DND-41 (cell line): ENCODE measurements at regions not wholly inside any gene's neighbourhood (a gene's known extent, or its start where the extent isn't known, plus 50 kb on each side); places are given as distances from the start of the nearest gene placed in this dataset.

Source experiments
- EZH2 ChIP-seq: IDR thresholded peaks from 3 replicates; pipeline ENCODE4 v1.6.1; 2012; ENCODE audit warnings: borderline replicate concordance, low read depth, mild to moderate bottlenecking, moderate library complexity, low read length, inconsistent platforms; ENCODE audit not compliant: severe bottlenecking
- TF ChIP-seq, protein P1 (sequence below): IDR thresholded peaks from 2 replicates; pipeline ENCODE4 v1.5.1; 2012; ENCODE audit warnings: borderline replicate concordance, low read length, moderate library complexity, mild to moderate bottlenecking; ENCODE audit not compliant: poor library complexity, severe bottlenecking; ENCODE audit errors: extremely low read depth

DNA sequence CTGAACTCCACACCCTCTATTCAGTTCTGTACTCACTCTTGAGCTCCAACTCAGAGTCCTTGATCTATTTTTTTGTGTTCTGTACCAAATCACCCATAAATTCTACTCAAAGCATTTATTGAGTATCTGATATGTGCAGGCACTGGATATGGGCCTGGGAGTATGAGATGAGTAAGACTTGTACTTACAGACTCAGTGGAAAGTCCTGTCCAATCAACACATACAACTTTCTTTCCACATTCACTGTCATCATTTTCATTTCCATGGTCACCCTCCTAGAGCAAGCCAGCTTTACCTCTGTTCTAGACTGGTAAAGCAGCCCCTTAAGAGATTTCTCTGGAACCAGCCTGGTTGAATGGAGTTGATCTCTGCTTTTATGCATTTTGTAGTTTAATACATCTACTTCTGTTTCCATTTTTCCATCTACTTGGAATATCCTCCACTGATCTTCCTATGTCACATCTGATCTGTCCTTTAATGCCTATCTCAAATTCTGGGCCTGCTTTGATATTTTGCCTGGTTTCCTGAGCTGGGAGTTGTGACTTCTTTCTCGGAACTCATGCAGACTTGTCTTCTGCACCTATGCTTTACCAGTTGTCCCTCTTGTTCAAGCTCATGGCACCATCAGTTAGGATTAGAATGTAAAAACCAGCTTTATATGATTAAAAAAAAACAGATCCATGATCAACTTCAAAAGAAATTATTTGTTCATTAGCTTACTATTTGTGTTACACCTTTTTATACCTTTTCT, 96.9 kb upstream of the GLS start:
- TF ChIP-seq, protein P1, sequence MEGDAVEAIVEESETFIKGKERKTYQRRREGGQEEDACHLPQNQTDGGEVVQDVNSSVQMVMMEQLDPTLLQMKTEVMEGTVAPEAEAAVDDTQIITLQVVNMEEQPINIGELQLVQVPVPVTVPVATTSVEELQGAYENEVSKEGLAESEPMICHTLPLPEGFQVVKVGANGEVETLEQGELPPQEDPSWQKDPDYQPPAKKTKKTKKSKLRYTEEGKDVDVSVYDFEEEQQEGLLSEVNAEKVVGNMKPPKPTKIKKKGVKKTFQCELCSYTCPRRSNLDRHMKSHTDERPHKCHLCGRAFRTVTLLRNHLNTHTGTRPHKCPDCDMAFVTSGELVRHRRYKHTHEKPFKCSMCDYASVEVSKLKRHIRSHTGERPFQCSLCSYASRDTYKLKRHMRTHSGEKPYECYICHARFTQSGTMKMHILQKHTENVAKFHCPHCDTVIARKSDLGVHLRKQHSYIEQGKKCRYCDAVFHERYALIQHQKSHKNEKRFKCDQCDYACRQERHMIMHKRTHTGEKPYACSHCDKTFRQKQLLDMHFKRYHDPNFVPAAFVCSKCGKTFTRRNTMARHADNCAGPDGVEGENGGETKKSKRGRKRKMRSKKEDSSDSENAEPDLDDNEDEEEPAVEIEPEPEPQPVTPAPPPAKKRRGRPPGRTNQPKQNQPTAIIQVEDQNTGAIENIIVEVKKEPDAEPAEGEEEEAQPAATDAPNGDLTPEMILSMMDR, result no peak
- no peak for TF ChIP-seq EZH2
